Esophagus muscularis mucosa (tissue), 4 donors: ENCODE measurements at regions not wholly inside any gene's neighbourhood (a gene's known extent, or its start where the extent isn't known, plus 50 kb on each side); places are given as distances from the start of the nearest gene placed in this dataset.

Experiments
- CTCF ChIP-seq, 3 experiments: fragments of 200-600 bp in 2 of 3; fragments of 450-650 bp in 1 of 3; sonication (generic) in 2 of 3; IDR thresholded peaks; one replicate each; pipeline ENCODE4 v1.5.1; 2017 to 2019; ENCODE audit warnings: antibody characterized with exemption in 3 of 3, mild to moderate bottlenecking in 2 of 3, moderate library complexity in 1 of 3
- EP300 ChIP-seq: sonication (generic); formaldehyde crosslinking; IDR thresholded peaks from one replicate; pipeline ENCODE4 v1.6.1; 2017; ENCODE audit warnings: antibody characterized with exemption
- POLR2A ChIP-seq: fragments of 450-650 bp; IDR thresholded peaks from one replicate; pipeline ENCODE4 v1.6.1; 2017; ENCODE audit warnings: antibody characterized with exemption, moderate library complexity, mild to moderate bottlenecking, low read depth
- POLR2AphosphoS5 ChIP-seq, 2 donors: sonication (generic); formaldehyde crosslinking; IDR thresholded peaks; one replicate each; pipeline ENCODE4 v1.6.1; 2017; ENCODE audit warnings: antibody characterized with exemption in 2 of 2

- no peak for TF ChIP-seq POLR2A
- no peak for TF ChIP-seq CTCF (IDR thresholded peaks at IDR 0.05)
- TF ChIP-seq EP300, result no peak
- no peak for TF ChIP-seq POLR2AphosphoS5 (IDR thresholded peaks at IDR 0.05)
Observed at GRCh38 chr1:166612886-166613285, 226.4 kb upstream of the POGK start.
